HG03025 (cell line): ENCODE measurements at regions not wholly inside any gene's neighbourhood (a gene's known extent, or its start where the extent isn't known, plus 50 kb on each side); places are given as distances from the start of the nearest gene placed in this dataset.

Experiments used
- ATAC-seq: cut with Tn5 transposase; IDR thresholded peaks from one replicate; pipeline ENCODE4 v1.9.1; 2021; ENCODE audit warnings: mild to moderate bottlenecking, moderate library complexity; ENCODE audit not compliant: unreplicated experiment, low FRiP score

GRCh38 chr9:99282406-99282805 lies 60.3 kb downstream of the SEC61B start:
- ATAC-seq = no peak

DNA sequence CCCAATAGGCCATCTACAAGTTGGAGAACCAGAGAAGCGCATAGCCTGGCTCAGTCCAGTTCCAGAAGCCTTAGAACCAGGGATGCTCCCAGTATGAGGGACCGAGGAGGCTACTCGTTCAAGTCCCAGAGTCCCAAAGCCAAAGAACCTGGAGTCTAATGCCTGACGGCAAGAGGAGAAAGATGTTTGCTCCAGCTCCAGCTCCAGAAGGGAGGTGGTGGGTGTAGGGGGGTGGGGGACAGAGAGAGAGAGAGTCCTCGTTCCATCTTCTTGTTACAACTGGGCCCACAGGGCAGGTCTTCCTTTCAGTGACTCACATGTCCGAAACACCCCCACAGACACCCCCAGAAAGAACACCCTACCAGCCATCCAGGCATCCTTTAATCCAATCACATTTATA lies 63.9 kb downstream of the SEC61B start:
- no peak for ATAC-seq

DNA sequence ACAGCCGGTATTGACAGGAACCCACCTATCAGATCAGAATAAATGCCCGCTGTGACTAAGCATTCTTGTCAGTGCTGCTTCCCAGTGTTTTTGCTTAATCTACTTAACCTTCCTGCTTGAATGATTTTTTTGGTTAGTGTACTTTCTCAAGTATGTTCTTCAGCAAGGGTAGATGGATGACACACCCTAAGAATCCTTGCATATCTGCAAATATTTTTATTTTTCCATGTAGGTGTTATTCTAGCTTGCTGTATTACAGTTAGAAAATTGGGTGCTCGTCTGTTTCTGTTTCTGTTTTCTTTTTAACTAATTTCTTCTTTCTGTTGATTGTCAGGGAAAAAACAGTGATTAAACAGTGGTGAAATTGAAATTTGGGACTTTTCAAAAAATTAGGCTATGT lies 64.5 kb downstream of the SEC61B start:
- no peak for ATAC-seq

DNA sequence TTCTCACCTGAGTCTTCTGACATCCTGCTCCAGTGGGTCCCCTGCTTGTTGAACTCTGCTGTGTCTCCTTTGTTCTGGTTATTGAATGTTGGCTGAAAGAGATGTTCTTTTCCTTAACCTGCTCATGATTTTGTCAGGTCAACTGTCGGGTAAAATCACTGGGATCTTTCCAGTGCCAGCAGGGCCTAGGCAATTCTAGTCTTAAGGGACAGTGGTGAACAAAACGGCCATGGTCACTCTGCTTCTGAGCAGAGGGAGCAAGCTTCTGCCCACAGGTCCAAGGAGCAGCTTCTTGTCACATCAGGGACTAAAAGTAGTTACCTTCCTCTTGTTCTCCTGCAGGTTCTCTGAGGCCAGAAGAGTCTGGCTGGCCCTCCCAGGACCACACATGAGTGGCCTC lies 65.6 kb downstream of the SEC61B start:
- ATAC-seq = no peak

GRCh38 chr9:99288830-99289229 lies 66.7 kb downstream of the SEC61B start:
- no peak for ATAC-seq

DNA sequence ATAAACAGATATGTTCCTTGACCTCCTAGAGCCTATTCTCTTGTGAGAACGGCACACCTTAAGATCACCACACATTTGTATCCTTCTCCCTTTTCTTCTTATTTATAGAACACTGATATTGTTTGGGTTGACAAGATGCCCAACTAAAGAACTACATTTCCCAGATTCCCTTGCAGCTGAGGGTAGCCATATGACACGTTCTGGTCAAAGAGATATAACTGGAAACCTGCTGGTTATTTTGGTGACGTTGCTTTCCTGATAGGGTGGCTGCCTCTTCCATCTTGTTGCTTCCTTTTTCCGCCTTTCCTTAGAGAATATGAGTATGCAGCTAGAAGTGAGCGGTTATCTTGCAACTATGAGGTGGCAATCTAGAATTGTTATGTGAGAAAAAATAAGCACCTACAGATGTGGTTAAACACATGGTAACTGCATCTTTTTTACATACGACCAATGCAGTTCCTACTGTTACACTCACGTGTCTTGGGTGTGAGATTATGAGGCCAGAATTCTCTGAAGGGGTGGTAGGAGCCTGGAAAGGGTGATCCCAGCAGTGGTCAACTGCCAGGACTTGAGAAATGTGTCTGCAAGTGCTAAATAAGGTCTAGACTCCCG lies 72.9 kb downstream of the SEC61B start:
- ATAC-seq = no peak

DNA sequence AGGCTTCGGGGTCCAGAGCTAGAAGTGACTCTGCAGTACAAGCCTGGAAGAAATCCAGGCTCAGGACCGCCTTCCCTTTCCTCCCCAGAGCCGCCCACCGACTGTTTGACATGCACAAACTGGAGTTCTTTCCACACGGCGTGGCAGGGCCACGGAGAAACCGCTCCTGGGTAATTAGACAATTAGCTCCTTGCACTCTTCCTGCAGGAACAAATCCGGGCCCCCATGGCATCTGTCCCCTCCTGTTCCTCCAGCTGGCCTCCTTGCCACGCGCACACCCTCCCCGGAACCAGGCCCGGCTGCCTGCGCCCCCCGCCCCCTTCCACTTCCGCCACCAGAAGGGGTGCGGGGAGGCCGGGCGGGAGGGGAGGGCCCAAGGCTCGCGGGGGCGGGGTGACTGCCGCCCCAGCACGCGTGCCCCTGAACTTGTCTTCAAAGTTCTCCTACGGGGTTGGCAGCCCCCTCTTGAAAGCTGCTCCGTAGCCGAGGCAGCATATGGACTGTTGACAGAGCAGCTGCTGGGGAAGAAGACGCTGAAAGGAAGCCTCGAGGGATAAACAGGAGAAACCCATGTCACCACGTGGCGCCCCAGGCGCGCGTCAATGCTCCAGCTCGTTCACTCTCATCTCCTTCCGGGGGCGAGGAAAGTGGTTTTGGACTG lies 74.3 kb downstream of the SEC61B start:
- no peak for ATAC-seq

GRCh38 chr9:99298614-99299013 lies 76.5 kb downstream of the SEC61B start:
- ATAC-seq = no peak

DNA sequence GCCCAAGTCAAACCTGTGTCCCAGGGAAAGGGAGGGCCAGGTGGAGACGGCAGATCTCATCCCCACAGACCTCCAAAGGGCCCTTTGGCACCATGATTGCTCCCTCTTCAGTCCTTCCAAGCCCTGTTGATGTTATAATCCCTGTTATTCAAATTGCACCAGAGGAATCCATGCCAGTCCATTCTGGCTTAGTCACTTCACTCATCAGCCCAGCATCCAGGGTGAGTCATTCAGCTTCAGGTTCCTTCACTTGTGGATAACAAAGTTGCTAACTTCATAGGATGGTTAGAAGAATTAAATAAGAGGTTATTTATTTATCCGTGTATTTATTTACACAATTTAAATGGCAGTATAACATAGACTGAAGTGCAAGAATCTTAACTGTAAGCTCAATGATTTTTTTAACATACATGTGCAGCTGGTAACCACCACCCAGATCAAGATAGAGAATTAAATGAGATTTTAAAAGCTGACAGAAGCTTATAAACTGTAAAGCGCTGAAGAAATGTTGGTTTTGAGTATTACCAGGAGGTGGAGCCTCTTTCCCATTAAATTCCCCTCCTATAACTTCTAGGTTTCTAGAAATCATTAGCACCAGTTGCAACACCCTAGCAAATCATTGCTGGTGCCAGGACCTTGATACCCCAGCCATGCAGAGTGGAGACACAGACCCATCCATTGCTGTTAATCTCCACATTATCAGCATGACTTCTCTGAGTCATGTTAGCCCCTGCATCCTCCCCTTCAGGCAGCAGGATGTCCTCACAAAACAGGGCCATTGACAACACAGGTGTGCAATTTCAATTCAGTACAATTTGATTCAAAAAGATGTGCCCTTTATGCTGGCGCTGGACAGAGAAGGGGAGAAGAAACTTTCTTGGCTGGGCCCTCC lies 77.4 kb downstream of the SEC61B start:
- ATAC-seq = no peak

- ATAC-seq = no peak
Measured at GRCh38 chr9:99300103-99300439, 78.0 kb downstream of the SEC61B start.

- no peak for ATAC-seq
Measured at GRCh38 chr9:99300603-99301002, 78.5 kb downstream of the SEC61B start.

GRCh38 chr9:99303177-99303576 lies 81.1 kb downstream of the SEC61B start:
- ATAC-seq = no peak

GRCh38 chr9:99305124-99305523 lies 83.0 kb downstream of the SEC61B start:
- no peak for ATAC-seq

DNA sequence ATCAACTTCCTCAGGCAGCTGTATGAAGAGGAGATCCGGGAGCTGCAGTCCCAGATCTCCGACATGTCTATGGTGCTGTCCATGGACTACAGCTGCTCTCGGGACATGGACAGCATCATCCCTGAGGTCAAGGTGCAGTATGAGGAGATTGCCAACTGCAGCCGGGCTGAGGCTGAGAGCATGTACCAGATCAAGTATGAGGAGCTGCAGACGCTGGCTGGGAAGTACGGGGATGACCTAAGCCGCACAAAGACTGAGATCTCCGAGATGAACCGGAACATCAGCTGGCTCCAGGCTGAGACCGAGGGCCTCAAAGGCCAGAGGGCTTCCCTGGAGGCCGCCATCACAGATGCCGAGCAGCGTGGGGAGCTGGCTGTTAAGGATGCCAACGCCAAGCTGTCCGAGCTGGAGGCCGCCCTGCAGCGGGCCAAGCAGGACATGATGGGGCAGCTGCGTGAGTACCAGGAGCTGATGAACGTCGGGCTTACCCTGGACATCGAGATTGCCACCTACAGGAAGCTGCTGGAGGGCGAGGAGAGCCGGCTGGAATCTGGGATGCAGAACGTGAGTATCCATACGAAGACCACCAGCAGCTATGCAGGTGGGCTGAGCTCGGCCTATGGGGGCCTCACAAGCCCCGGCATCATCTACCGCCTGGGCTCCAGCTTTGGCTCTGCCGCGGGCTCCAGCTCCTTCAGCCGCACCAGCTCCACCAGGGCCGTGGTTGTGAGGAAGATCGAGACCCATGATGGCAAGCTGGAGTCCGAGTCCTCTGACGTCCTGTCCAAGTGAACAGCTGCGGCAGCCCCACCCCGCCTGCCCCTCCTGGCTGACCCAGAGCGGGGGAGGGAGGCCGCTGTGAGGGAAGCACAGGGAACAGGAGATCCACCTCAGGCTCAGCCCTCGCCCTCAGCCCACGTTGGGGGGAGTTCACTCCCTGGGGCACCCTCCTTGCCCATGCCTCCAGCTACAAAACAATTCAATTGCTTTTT lies 84.0 kb downstream of the SEC61B start:
- no peak for ATAC-seq

DNA sequence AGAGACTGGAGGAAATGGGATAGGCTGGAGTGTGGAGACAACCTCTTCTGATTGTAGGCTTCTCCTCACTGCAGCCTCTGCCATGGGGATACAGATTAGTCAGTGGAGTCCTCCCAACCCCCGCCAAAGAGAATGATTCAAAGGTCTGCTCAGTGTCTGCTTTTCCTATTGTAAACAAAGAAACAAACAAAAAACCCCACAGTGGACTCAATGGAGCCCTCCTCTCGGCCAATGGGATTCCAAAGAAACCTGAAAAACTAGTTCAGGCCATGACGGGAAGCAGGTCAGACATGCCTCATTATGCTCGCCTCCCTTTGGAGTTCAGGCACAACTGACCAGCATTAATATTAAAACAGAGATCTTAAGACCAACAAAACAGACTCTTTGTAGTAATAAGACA lies 85.8 kb downstream of the SEC61B start:
- ATAC-seq = no peak

- ATAC-seq = no peak
Measured at GRCh38 chr9:99309141-99309939, 87.3 kb downstream of the SEC61B start.

DNA sequence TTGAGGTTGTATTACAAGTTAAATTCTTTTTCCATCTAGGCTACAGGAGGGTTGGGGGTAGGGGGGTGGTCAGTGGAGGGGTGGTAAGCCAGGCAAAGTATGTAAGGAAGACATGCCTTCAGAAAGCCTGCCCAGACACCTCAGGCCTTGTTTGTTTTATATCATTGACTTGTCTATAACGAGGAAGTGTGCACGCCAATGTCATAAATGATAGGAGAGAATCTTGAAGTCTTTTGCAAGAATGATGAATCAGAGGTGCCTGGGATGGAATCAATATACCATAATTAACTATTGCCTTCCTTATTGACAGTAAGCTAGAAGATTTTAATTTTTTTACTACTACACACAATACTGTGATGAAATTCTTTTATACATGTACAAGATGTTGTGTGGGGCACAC lies 90.7 kb downstream of the SEC61B start:
- ATAC-seq = no peak

GRCh38 chr9:99319048-99319447 lies 97.0 kb downstream of the SEC61B start:
- no peak for ATAC-seq

DNA sequence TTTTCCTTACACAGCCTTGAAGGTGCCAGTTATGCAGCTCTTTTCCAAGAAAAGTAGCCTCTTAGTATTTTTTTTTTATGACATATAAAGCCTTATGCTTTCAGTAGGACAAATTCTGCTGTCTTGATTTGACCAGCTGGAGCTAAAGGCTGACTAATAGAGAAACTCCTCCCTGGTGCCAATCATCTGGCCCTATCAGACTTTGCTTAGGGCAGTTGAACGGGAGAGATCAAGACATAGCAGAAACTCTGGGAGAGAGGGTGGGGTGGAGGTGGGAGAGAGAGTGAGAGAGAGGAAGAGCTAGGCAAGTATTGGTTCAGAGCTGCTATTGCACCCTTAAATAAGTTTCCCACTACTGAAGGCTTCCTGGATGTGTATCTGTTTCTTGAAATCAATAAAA lies 100.2 kb downstream of the SEC61B start:
- no peak for ATAC-seq
